HEK293 (cell line): ENCODE measurements at regions not wholly inside any gene's neighbourhood (a gene's known extent, or its start where the extent isn't known, plus 50 kb on each side); places are given as distances from the start of the nearest gene placed in this dataset.
"Not testable (repeated sequence)": the region's sequence is repeated elsewhere in the genome, so short reads cannot be mapped to it uniquely, and the experiment has no call there.

Source experiments
- CTCF ChIA-PET: fragments of 350-600 bp; formaldehyde crosslinking; extraction: SDS; loops from one replicate; lab custom pipeline; 2021; ENCODE audit warnings: antibody characterized with exemption; lab: Yijun Ruan, JAX
- POLR2A ChIA-PET: fragments of 300-600 bp; formaldehyde crosslinking; extraction: SDS; loops from one replicate; lab custom pipeline; 2020; ENCODE audit warnings: antibody characterized with exemption, inconsistent platforms; lab: Yijun Ruan, JAX
- H3K27ac ChIP-seq: fragments of 200-500 bp; sonication (Bioruptor generic); 2 replicates; pipeline ENCODE4 v1.5.1; 2014; ENCODE audit warnings: low read depth, low read length, control low read depth, inconsistent platforms; ENCODE audit errors: extremely low read depth
- H3K36me3 ChIP-seq, 2 experiments: fragments of 200-500 bp in 1 of 2; sonication (Bioruptor generic) in 1 of 2; 1 replicate in 1 of 2; 2 replicates in 1 of 2; pipeline ENCODE4 v1.5.1; 2014 to 2017; ENCODE audit warnings: inconsistent platforms in 2 of 2, low read length in 2 of 2; ENCODE audit not compliant: control insufficient read depth in 2 of 2, insufficient read depth in 1 of 2
- H3K4me1 ChIP-seq: fragments of 200-500 bp; sonication (Bioruptor generic); 2 replicates; pipeline ENCODE4 v1.5.1; 2014; ENCODE audit warnings: mild to moderate bottlenecking, low read length, inconsistent platforms; ENCODE audit not compliant: control insufficient read depth, insufficient read depth
- H3K4me3 ChIP-seq: 2 replicates; pipeline ENCODE4 v1.5.1; 2011; ENCODE audit warnings: low read depth, mild to moderate bottlenecking, control low read depth, low read length, moderate library complexity
- H3K9me3 ChIP-seq: fragments of 200-500 bp; sonication (Bioruptor generic); 2 replicates; pipeline ENCODE4 v1.5.1; 2014; ENCODE audit warnings: low read depth, low read length, inconsistent platforms; ENCODE audit not compliant: control insufficient read depth, insufficient read depth
- BCL11B ChIP-seq: fragments of 450-650 bp; formaldehyde crosslinking; IDR thresholded peaks from 2 replicates; pipeline ENCODE4 v1.5.1; 2016; ENCODE audit warnings: low read depth, missing biosample characterization, missing genetic modification characterization
- KLF10 ChIP-seq: fragments of 450-650 bp; IDR thresholded peaks from 2 replicates; pipeline ENCODE4 v1.5.1; 2018; ENCODE audit warnings: missing biosample characterization, mild to moderate bottlenecking, missing genetic modification characterization
- OSR2 ChIP-seq: fragments of 450-650 bp; formaldehyde crosslinking; IDR thresholded peaks from 2 replicates; pipeline ENCODE4 v1.5.1; 2016; ENCODE audit warnings: missing biosample characterization, missing genetic modification characterization
- TRIM28 ChIP-seq: IDR thresholded peaks from 2 replicates; pipeline ENCODE4 v1.6.1; 2011; ENCODE audit warnings: low read length, control low read depth, borderline replicate concordance
- WT1 ChIP-seq: fragments of 450-650 bp; formaldehyde crosslinking; IDR thresholded peaks from 2 replicates; pipeline ENCODE4 v1.5.1; 2016; ENCODE audit warnings: missing biosample characterization, missing genetic modification characterization
- ZFP37 ChIP-seq: fragments of 450-650 bp; formaldehyde crosslinking; IDR thresholded peaks from 2 replicates; pipeline ENCODE4 v1.5.1; 2016; ENCODE audit warnings: missing biosample characterization, missing genetic modification characterization
- ZIC2 ChIP-seq: fragments of 450-650 bp; formaldehyde crosslinking; IDR thresholded peaks from 2 replicates; pipeline ENCODE4 v1.5.1; 2016; ENCODE audit warnings: missing biosample characterization, missing genetic modification characterization
- ZNF146 ChIP-seq: fragments of 450-650 bp; formaldehyde crosslinking; IDR thresholded peaks from 2 replicates; pipeline ENCODE4 v1.5.1; 2016; ENCODE audit warnings: missing biosample characterization, missing genetic modification characterization
- ZNF175 ChIP-seq: fragments of 450-650 bp; formaldehyde crosslinking; IDR thresholded peaks from 2 replicates; pipeline ENCODE4 v1.5.1; 2016; ENCODE audit warnings: missing biosample characterization, missing genetic modification characterization
- ZNF248 ChIP-seq: fragments of 450-650 bp; formaldehyde crosslinking; IDR thresholded peaks from 2 replicates; pipeline ENCODE4 v1.5.1; 2017; ENCODE audit warnings: missing biosample characterization, missing genetic modification characterization
- ZNF324 ChIP-seq: fragments of 450-650 bp; formaldehyde crosslinking; IDR thresholded peaks from 2 replicates; pipeline ENCODE4 v1.5.1; 2016; ENCODE audit warnings: missing biosample characterization, missing genetic modification characterization
- ZNF354C ChIP-seq: fragments of 450-650 bp; formaldehyde crosslinking; IDR thresholded peaks from 2 replicates; pipeline ENCODE4 v1.5.1; 2016; ENCODE audit warnings: missing biosample characterization, missing genetic modification characterization, low read depth, borderline replicate concordance
- ZNF416 ChIP-seq: fragments of 450-650 bp; formaldehyde crosslinking; IDR thresholded peaks from 2 replicates; pipeline ENCODE4 v1.5.1; 2016; ENCODE audit warnings: missing biosample characterization, missing genetic modification characterization
- ZNF626 ChIP-seq: fragments of 450-650 bp; sonication (Bioruptor Pico); formaldehyde crosslinking; IDR thresholded peaks from 2 replicates; pipeline ENCODE4 v1.5.1; 2018; ENCODE audit warnings: missing biosample characterization, missing genetic modification characterization, inconsistent platforms
- ZNF701 ChIP-seq: fragments of 450-650 bp; formaldehyde crosslinking; IDR thresholded peaks from 2 replicates; pipeline ENCODE4 v1.5.1; 2016; ENCODE audit warnings: missing biosample characterization, missing genetic modification characterization
- ZNF707 ChIP-seq: fragments of 450-650 bp; formaldehyde crosslinking; IDR thresholded peaks from 2 replicates; pipeline ENCODE4 v1.5.1; 2016; ENCODE audit warnings: missing biosample characterization, missing genetic modification characterization
- TF ChIP-seq, protein P1 (sequence below): fragments of 450-650 bp; formaldehyde crosslinking; IDR thresholded peaks from 2 replicates; pipeline ENCODE4 v1.5.1; 2016; ENCODE audit warnings: missing biosample characterization, missing genetic modification characterization
- TF ChIP-seq, protein P2 (sequence below): fragments of 450-650 bp; formaldehyde crosslinking; IDR thresholded peaks from 2 replicates; pipeline ENCODE4 v1.5.1; 2016; ENCODE audit warnings: missing biosample characterization, missing genetic modification characterization
- TF ChIP-seq, protein P3 (sequence below): fragments of 450-650 bp; formaldehyde crosslinking; IDR thresholded peaks from 2 replicates; pipeline ENCODE4 v1.5.1; 2016; ENCODE audit warnings: missing biosample characterization, missing genetic modification characterization
- TF ChIP-seq, protein P4 (sequence below): fragments of 450-650 bp; formaldehyde crosslinking; IDR thresholded peaks from 2 replicates; pipeline ENCODE4 v1.5.0; 2017; ENCODE audit warnings: missing biosample characterization, missing genetic modification characterization, borderline replicate concordance
- TF ChIP-seq, protein P5 (sequence below): fragments of 450-650 bp; formaldehyde crosslinking; optimal IDR thresholded peaks from 2 replicates; pipeline ENCODE3; 2016; ENCODE audit warnings: missing biosample characterization, mild to moderate bottlenecking, missing genetic modification characterization
- TF ChIP-seq, protein P6 (sequence below): fragments of 450-650 bp; formaldehyde crosslinking; IDR thresholded peaks from 2 replicates; pipeline ENCODE4 v1.5.1; 2017; ENCODE audit warnings: missing biosample characterization, missing genetic modification characterization

DNA sequence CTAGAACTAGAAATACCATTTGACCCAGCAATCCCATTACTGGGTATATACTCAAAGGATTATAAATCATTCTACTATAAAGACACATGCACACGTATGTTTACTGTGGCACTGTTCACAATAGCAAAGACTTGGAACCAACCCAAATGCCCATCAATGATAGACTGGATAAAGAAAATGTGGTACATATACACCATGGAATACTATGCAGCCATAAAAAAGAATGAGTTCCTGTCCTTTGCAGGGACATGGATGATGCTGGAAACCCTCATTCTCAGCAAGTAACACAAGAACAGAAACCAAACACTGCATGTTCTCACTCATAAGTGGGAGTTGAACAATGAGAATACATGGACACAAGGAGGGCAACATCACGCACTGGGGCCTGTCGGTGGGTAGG is 550.3 kb upstream of the USP24 start:
- H3K9me3 ChIP-seq, H3K27ac ChIP-seq, H3K4me1 ChIP-seq, H3K4me3 ChIP-seq, H3K36me3 ChIP-seq, POLR2A ChIA-PET: not testable (repeated sequence)
- CTCF ChIA-PET = interaction anchor here (0.7 kb wide), 1 partner anchor 839 kb away, joined by 3 read pairs; no protein-coding TSS in a partner anchor
- TF ChIP-seq ZNF146 = peak; percentile 51

DNA sequence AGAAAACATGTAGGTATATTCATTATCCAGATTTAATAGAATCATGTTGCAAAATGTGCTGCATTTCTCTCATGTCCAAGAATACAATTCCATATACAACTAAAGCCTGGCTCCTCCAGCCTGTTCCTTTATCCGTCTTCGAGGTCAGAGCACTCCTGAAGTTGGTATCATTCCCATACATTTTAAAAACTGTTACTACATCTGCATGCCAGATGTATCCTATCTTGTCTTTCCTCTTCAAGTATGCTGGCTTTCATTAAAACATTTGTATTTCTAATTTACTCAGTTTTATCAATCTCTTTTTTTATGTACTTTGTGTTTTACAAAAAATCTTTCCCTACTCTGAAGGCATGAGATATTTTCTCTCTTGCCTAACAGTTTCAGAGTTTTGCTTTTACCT is 536.6 kb upstream of the USP24 start:
- H3K4me3 ChIP-seq = no peak overlapping the region
- no peak overlapping the region for H3K27ac ChIP-seq
- POLR2A ChIA-PET = no interaction called here
- peaks cover 3% of the 10 kb centered on the region; the same call in 1 of the 2 replicates for H3K4me1 ChIP-seq
- H3K36me3 ChIP-seq = no peaks in the 10 kb centered on the region
- H3K9me3 ChIP-seq = no peaks in the 10 kb centered on the region
- TF ChIP-seq, protein P1, sequence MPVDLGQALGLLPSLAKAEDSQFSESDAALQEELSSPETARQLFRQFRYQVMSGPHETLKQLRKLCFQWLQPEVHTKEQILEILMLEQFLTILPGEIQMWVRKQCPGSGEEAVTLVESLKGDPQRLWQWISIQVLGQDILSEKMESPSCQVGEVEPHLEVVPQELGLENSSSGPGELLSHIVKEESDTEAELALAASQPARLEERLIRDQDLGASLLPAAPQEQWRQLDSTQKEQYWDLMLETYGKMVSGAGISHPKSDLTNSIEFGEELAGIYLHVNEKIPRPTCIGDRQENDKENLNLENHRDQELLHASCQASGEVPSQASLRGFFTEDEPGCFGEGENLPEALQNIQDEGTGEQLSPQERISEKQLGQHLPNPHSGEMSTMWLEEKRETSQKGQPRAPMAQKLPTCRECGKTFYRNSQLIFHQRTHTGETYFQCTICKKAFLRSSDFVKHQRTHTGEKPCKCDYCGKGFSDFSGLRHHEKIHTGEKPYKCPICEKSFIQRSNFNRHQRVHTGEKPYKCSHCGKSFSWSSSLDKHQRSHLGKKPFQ (tag by site-specific recombination) = no peak
- TF ChIP-seq, protein P2, sequence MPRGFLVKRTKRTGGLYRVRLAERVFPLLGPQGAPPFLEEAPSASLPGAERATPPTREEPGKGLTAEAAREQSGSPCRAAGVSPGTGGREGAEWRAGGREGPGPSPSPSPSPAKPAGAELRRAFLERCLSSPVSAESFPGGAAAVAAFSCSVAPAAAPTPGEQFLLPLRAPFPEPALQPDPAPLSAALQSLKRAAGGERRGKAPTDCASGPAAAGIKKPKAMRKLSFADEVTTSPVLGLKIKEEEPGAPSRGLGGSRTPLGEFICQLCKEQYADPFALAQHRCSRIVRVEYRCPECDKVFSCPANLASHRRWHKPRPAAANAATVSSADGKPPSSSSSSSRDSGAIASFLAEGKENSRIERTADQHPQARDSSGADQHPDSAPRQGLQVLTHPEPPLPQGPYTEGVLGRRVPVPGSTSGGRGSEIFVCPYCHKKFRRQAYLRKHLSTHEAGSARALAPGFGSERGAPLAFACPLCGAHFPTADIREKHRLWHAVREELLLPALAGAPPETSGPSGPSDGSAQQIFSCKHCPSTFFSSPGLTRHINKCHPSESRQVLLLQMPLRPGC = no peak
- TF ChIP-seq, protein P3, sequence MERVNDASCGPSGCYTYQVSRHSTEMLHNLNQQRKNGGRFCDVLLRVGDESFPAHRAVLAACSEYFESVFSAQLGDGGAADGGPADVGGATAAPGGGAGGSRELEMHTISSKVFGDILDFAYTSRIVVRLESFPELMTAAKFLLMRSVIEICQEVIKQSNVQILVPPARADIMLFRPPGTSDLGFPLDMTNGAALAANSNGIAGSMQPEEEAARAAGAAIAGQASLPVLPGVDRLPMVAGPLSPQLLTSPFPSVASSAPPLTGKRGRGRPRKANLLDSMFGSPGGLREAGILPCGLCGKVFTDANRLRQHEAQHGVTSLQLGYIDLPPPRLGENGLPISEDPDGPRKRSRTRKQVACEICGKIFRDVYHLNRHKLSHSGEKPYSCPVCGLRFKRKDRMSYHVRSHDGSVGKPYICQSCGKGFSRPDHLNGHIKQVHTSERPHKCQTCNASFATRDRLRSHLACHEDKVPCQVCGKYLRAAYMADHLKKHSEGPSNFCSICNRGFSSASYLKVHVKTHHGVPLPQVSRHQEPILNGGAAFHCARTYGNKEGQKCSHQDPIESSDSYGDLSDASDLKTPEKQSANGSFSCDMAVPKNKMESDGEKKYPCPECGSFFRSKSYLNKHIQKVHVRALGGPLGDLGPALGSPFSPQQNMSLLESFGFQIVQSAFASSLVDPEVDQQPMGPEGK (tag by site-specific recombination) = no peak
- TF ChIP-seq ZNF248 (tag by site-specific recombination) = no peak
- CTCF ChIA-PET = no interaction called here

DNA sequence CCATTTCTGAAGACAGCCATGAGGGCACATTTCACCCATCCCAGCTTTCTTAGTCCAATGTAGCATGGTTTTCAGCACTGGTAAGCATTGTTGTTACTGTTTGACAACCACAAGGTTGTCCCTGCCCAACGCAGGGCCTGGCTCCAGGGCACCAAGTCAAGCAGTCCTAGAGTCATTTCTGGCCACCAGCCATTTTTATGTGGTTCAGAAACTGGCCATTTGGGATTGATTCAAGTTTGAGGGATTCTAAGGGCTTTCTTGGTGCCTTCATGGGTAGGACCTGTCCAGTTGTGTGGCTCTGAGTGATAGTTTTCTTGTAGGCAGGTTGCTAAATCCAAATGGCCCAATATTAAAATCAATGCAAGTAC is 535.4 kb upstream of the USP24 start:
- Histone ChIP-seq H3K9me3 (no peaks in the 10 kb centered on the region), H3K4me3 (no peak overlapping the region), H3K27ac (no peak overlapping the region), H3K4me1 (peaks cover 3% of the 10 kb centered on the region; the same call in 1 of the 2 replicates), H3K36me3 (no peaks in the 10 kb centered on the region)
- CTCF ChIA-PET = no interaction called here
- POLR2A ChIA-PET = no interaction called here
- TF ChIP-seq ZNF626 (tag by site-specific recombination) (no peak), ZIC2 (tag by site-specific recombination) (no peak), ZNF354C (tag by site-specific recombination) (no peak), ZNF175 (no peak), TRIM28 (no peak), ZNF324 (tag by site-specific recombination) (no peak), ZNF707 (no peak), WT1 (tag by site-specific recombination) (no peak), OSR2 (tag by site-specific recombination) (no peak), ZFP37 (no peak), KLF10 (tag by site-specific recombination) (no peak), BCL11B (tag by site-specific recombination) (no peak), ZNF701 (tag by site-specific recombination) (no peak), ZNF416 (no peak)
- TF ChIP-seq, protein P4, sequence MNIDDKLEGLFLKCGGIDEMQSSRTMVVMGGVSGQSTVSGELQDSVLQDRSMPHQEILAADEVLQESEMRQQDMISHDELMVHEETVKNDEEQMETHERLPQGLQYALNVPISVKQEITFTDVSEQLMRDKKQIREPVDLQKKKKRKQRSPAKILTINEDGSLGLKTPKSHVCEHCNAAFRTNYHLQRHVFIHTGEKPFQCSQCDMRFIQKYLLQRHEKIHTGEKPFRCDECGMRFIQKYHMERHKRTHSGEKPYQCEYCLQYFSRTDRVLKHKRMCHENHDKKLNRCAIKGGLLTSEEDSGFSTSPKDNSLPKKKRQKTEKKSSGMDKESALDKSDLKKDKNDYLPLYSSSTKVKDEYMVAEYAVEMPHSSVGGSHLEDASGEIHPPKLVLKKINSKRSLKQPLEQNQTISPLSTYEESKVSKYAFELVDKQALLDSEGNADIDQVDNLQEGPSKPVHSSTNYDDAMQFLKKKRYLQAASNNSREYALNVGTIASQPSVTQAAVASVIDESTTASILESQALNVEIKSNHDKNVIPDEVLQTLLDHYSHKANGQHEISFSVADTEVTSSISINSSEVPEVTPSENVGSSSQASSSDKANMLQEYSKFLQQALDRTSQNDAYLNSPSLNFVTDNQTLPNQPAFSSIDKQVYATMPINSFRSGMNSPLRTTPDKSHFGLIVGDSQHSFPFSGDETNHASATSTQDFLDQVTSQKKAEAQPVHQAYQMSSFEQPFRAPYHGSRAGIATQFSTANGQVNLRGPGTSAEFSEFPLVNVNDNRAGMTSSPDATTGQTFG (tag by site-specific recombination) = no peak
- TF ChIP-seq, protein P5, sequence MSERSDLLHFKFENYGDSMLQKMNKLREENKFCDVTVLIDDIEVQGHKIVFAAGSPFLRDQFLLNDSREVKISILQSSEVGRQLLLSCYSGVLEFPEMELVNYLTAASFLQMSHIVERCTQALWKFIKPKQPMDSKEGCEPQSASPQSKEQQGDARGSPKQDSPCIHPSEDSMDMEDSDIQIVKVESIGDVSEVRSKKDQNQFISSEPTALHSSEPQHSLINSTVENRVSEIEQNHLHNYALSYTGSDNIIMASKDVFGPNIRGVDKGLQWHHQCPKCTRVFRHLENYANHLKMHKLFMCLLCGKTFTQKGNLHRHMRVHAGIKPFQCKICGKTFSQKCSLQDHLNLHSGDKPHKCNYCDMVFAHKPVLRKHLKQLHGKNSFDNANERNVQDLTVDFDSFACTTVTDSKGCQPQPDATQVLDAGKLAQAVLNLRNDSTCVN (tag by site-specific recombination) = no peak
- TF ChIP-seq, protein P6, sequence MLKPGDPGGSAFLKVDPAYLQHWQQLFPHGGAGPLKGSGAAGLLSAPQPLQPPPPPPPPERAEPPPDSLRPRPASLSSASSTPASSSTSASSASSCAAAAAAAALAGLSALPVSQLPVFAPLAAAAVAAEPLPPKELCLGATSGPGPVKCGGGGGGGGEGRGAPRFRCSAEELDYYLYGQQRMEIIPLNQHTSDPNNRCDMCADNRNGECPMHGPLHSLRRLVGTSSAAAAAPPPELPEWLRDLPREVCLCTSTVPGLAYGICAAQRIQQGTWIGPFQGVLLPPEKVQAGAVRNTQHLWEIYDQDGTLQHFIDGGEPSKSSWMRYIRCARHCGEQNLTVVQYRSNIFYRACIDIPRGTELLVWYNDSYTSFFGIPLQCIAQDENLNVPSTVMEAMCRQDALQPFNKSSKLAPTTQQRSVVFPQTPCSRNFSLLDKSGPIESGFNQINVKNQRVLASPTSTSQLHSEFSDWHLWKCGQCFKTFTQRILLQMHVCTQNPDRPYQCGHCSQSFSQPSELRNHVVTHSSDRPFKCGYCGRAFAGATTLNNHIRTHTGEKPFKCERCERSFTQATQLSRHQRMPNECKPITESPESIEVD (tag by site-specific recombination) = no peak
